NOMO-1 (cell line): ENCODE measurements at regions not wholly inside any gene's neighbourhood (a gene's known extent, or its start where the extent isn't known, plus 50 kb on each side); places are given as distances from the start of the nearest gene placed in this dataset.
"Not testable (repeated sequence)": the region's sequence is repeated elsewhere in the genome, so short reads cannot be mapped to it uniquely, and the experiment has no call there.

Experiments used
- DNase-seq, 2 experiments: peaks; one replicate each; lab custom pipeline; 2025; ENCODE audit not compliant: unreplicated experiment in 2 of 2; lab: John Stamatoyannopoulos, UW

GRCh38 chr6:128739112-128739511, 143.8 kb upstream of the LAMA2 start:
- DNase-seq, result no peak

GRCh38 chr6:128738112-128738511, 144.8 kb upstream of the LAMA2 start:
- DNase-seq, result no peak

GRCh38 chr6:128736780-128737179, 146.2 kb upstream of the LAMA2 start:
- DNase-seq, result no peak

- DNase-seq, result no peak
Measured at GRCh38 chr6:128731249-128732165, 151.4 kb upstream of the LAMA2 start.

GRCh38 chr6:128727500-128727899, 155.4 kb upstream of the LAMA2 start:
- no peak for DNase-seq

- DNase-seq, result peak in 1 of 2 experiments; percentile 6
Measured at GRCh38 chr6:128725271-128726233, 157.4 kb upstream of the LAMA2 start.

- no peak for DNase-seq
Measured at GRCh38 chr6:128724738-128725137, 158.2 kb upstream of the LAMA2 start.

GRCh38 chr6:128723667-128724066, 159.3 kb upstream of the LAMA2 start:
- DNase-seq, result no peak

GRCh38 chr6:128720891-128721290, 162.0 kb upstream of the LAMA2 start:
- no peak for DNase-seq

GRCh38 chr6:128719786-128720185, 163.2 kb upstream of the LAMA2 start:
- no peak for DNase-seq

- DNase-seq, result no peak
Measured at GRCh38 chr6:128713461-128713860, 169.5 kb upstream of the LAMA2 start.

- DNase-seq, result no peak
Measured at GRCh38 chr6:128712898-128713297, 170.0 kb upstream of the LAMA2 start.

- DNase-seq, result no peak
Measured at GRCh38 chr6:128711149-128711548, 171.8 kb upstream of the LAMA2 start.

GRCh38 chr6:128710315-128710714, 172.6 kb upstream of the LAMA2 start:
- DNase-seq, result no peak

- DNase-seq, result no peak
Measured at GRCh38 chr6:128704601-128705000, 178.3 kb upstream of the LAMA2 start.

GRCh38 chr6:128703794-128704193, 179.1 kb upstream of the LAMA2 start:
- DNase-seq, result not testable (repeated sequence)

GRCh38 chr6:128696691-128697689, 176.6 kb upstream of the PTPRK start:
- DNase-seq, result no peak

- no peak for DNase-seq
Measured at GRCh38 chr6:128694303-128695009, 174.1 kb upstream of the PTPRK start.

- DNase-seq, result no peak
Measured at GRCh38 chr6:128690063-128690462, 169.7 kb upstream of the PTPRK start.

- DNase-seq, result no peak
Measured at GRCh38 chr6:128686084-128686483, 165.7 kb upstream of the PTPRK start.
